ENCODE measurements at regions not wholly inside any gene's neighbourhood (a gene's known extent, or its start where the extent isn't known, plus 50 kb on each side); places are given as distances from the start of the nearest gene placed in this dataset.

DNA sequence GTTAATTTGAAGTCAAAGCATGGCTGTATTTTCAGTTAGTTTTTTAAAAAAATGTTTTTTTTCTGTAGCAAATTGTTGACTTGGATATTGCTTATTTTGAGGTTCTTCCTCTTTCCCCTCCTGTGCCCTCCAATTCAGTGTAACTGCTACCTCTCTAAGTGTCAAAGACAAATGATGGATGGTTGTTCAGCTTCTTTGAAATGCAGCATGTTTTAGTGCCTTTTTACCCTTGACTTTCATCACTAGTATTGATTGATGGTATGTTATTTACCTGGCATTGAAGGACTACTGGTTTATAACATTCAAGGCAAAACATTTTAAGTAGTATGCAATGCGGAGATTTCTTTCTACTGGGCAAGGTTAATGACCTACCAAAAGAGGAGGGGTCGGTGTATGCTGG is 281.0 kb upstream of the FAT1 start:
- ATAC-seq (ENCODE audit: low read depth) (no peak), DNase-seq (no peak)
- ChIA-PET CTCF (no interaction called here), POLR2A (ENCODE audit: unreplicated experiment) (no interaction called here)
- no peak overlapping the region for H4K5ac ChIP-seq (ENCODE audit: low read depth, low read length)
- H3K9me1 ChIP-seq (ENCODE audit: insufficient read depth, low read length), result no peaks in the 10 kb centered on the region
- H3K79me1 ChIP-seq (ENCODE audit: low read depth in 1 of 2, low read length in 2 of 2), result no peaks in the 10 kb centered on the region
- H2AK5ac ChIP-seq (ENCODE audit: low read depth, low read length), result no peak overlapping the region
- TF ChIP-seq, protein P1, sequence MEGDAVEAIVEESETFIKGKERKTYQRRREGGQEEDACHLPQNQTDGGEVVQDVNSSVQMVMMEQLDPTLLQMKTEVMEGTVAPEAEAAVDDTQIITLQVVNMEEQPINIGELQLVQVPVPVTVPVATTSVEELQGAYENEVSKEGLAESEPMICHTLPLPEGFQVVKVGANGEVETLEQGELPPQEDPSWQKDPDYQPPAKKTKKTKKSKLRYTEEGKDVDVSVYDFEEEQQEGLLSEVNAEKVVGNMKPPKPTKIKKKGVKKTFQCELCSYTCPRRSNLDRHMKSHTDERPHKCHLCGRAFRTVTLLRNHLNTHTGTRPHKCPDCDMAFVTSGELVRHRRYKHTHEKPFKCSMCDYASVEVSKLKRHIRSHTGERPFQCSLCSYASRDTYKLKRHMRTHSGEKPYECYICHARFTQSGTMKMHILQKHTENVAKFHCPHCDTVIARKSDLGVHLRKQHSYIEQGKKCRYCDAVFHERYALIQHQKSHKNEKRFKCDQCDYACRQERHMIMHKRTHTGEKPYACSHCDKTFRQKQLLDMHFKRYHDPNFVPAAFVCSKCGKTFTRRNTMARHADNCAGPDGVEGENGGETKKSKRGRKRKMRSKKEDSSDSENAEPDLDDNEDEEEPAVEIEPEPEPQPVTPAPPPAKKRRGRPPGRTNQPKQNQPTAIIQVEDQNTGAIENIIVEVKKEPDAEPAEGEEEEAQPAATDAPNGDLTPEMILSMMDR (conservative IDR thresholded peaks at IDR 0.05; ENCODE audit: low read depth, low read length), result no peak
- TF ChIP-seq MAZ (IDR thresholded peaks at IDR 0.05; ENCODE audit: borderline replicate concordance, low read depth, low read length) (no peak), BHLHE40 (IDR thresholded peaks at IDR 0.05; ENCODE audit: low read depth, low read length) (no peak), RCOR1 (IDR thresholded peaks at IDR 0.05; ENCODE audit: insufficient replicate concordance, low read length) (no peak), SMC3 (IDR thresholded peaks at IDR 0.05; ENCODE audit: low read depth, low read length) (no peak), RAD21 (IDR thresholded peaks at IDR 0.05; ENCODE audit: low read length) (no peak), RFX5 (IDR thresholded peaks at IDR 0.05; ENCODE audit: low read depth, low read length) (no peak), MAFK (IDR thresholded peaks at IDR 0.05; ENCODE audit: low read depth, low read length) (no peak), MXI1 (IDR thresholded peaks at IDR 0.05; ENCODE audit: borderline replicate concordance, low read depth, low read length) (no peak), CEBPB (IDR thresholded peaks at IDR 0.05; ENCODE audit: low read depth, low read length) (no peak), FOS (IDR thresholded peaks at IDR 0.05; ENCODE audit: low read depth, low read length) (no peak), POLR2A (IDR thresholded peaks at IDR 0.05; ENCODE audit: low read depth, low read length) (no peak), NFE2L2 (IDR thresholded peaks at IDR 0.05; ENCODE audit: low read depth, low read length) (no peak), CHD1 (IDR thresholded peaks at IDR 0.05; ENCODE audit: low read depth, low read length) (no peak)
- TF ChIP-seq, protein P2, sequence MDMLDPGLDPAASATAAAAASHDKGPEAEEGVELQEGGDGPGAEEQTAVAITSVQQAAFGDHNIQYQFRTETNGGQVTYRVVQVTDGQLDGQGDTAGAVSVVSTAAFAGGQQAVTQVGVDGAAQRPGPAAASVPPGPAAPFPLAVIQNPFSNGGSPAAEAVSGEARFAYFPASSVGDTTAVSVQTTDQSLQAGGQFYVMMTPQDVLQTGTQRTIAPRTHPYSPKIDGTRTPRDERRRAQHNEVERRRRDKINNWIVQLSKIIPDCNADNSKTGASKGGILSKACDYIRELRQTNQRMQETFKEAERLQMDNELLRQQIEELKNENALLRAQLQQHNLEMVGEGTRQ (IDR thresholded peaks at IDR 0.05; ENCODE audit: low read depth, low read length), result no peak
- TF ChIP-seq, protein P3, sequence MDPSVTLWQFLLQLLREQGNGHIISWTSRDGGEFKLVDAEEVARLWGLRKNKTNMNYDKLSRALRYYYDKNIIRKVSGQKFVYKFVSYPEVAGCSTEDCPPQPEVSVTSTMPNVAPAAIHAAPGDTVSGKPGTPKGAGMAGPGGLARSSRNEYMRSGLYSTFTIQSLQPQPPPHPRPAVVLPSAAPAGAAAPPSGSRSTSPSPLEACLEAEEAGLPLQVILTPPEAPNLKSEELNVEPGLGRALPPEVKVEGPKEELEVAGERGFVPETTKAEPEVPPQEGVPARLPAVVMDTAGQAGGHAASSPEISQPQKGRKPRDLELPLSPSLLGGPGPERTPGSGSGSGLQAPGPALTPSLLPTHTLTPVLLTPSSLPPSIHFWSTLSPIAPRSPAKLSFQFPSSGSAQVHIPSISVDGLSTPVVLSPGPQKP (IDR thresholded peaks at IDR 0.05; ENCODE audit: borderline replicate concordance, low read depth, low read length), result no peak
- no peak overlapping the region for H2BK15ac ChIP-seq (ENCODE audit: low read depth, low read length)
- H4K91ac ChIP-seq (ENCODE audit: insufficient read depth, low read depth, low read length), result no peak overlapping the region
- in situ Hi-C loops (cut with MboI; ENCODE audit: low sequenced_read_pairs) (no loop called here), dilution Hi-C loops (cut with HindIII; ENCODE audit: low sequenced_read_pairs, unreplicated experiment) (no loop called here), intact Hi-C loops (cut with micrococcal nuclease) (no loop called here)
- H3K9ac ChIP-seq (ENCODE audit: low read depth, low read length), result no peak overlapping the region
- 0 out of 2 replicates have a peak overlapping the region, but pooled peaks have one; percentile 59 for H3K14ac ChIP-seq (replicated peaks; ENCODE audit: low read depth, low read length)
- H2AK9ac ChIP-seq (replicated peaks; ENCODE audit: low read depth, low read length, poor library complexity), result no peak overlapping the region
- no peak overlapping the region for H3K23ac ChIP-seq (ENCODE audit: low read depth, low read length)
- H2AFZ ChIP-seq (replicated peaks; ENCODE audit: low read length, poor library complexity), result no peak overlapping the region
- H3K4ac ChIP-seq (ENCODE audit: low read depth, low read length), result no peak overlapping the region
- no peaks in the 10 kb centered on the region for H3K4me1 ChIP-seq (ENCODE audit: control insufficient read depth, insufficient read depth, low read length)
- no peak overlapping the region for H3K4me2 ChIP-seq (ENCODE audit: low read depth, low read length)
- H2BK5ac ChIP-seq (ENCODE audit: low read depth, low read length, poor library complexity, severe bottlenecking), result no peak overlapping the region
- no peak overlapping the region for H3K27ac ChIP-seq (ENCODE audit: insufficient read depth, low read length)
- no TSS peak for BruUV-seq (replicated peaks)
- H2BK120ac ChIP-seq (ENCODE audit: low read depth, low read length), result no peak overlapping the region
- H4K20me1 ChIP-seq (ENCODE audit: insufficient read depth, low read length), result no peaks in the 10 kb centered on the region
- H4K8ac ChIP-seq (ENCODE audit: low read depth in 2 of 2, low read length in 2 of 2), result no peak overlapping the region
- no peak overlapping the region for H3K4me3 ChIP-seq (ENCODE audit: insufficient read depth, low read depth, low read length)
- H3K27me3 ChIP-seq (ENCODE audit: control insufficient read depth, insufficient read depth, low read length), result no peaks in the 10 kb centered on the region
- no peak overlapping the region for H3K56ac ChIP-seq (ENCODE audit: extremely low read depth, insufficient read depth, low read length)
- no CpG with 5 or more reads among the region's 2 CpGs for WGBS, 2 experiments (ENCODE audit: extremely low coverage in 2 of 2, insufficient read length in 1 of 2)
- H3K18ac ChIP-seq (ENCODE audit: low read depth, low read length), result no peak overlapping the region
- no peak overlapping the region for H2BK20ac ChIP-seq (ENCODE audit: low read depth, low read length)
- H3K36me3 ChIP-seq (ENCODE audit: control insufficient read depth, insufficient read depth, low read length), result no peaks in the 10 kb centered on the region
- no peaks in the 10 kb centered on the region for H3K9me3 ChIP-seq (ENCODE audit: control insufficient read depth, insufficient read depth, low read length)
